MM.1S (cell line): ENCODE measurements at regions not wholly inside any gene's neighbourhood (a gene's known extent, or its start where the extent isn't known, plus 50 kb on each side); places are given as distances from the start of the nearest gene placed in this dataset.

Experiments
- DNase-seq: peaks from one replicate; pipeline ENCODE4 v3.0.0-alpha.2; 2015
- H2AFZ ChIP-seq: fragments of 300-600 bp; sonication (generic); 2 replicates; pipeline ENCODE4 v1.6.0; 2016; ENCODE audit warnings: antibody characterized with exemption, low read length
- H3F3A ChIP-seq: fragments of 300-600 bp; sonication (generic); 2 replicates; pipeline ENCODE4 v1.6.1; 2016; ENCODE audit warnings: mild to moderate bottlenecking, antibody characterized with exemption, low read length, moderate library complexity, mixed read lengths; ENCODE audit not compliant: insufficient read depth
- H3K27ac ChIP-seq: fragments of 300-600 bp; sonication (generic); 2 replicates; pipeline ENCODE4 v1.5.1; 2016; ENCODE audit warnings: mild to moderate bottlenecking, low read length
- H3K27me3 ChIP-seq: fragments of 300-600 bp; sonication (generic); replicated peaks from 2 replicates; pipeline ENCODE4 v1.6.0; 2016; ENCODE audit warnings: low read length; ENCODE audit not compliant: insufficient read depth
- H3K36me3 ChIP-seq: fragments of 300-600 bp; sonication (generic); replicated peaks from 2 replicates; pipeline ENCODE4 v1.6.1; 2016; ENCODE audit warnings: mild to moderate bottlenecking, low read length, mixed read lengths; ENCODE audit not compliant: insufficient read depth
- H3K4me1 ChIP-seq: fragments of 300-600 bp; sonication (generic); 2 replicates; pipeline ENCODE4 v1.6.1; 2016; ENCODE audit warnings: low read length, mixed read lengths
- H3K4me2 ChIP-seq: fragments of 300-600 bp; sonication (generic); 2 replicates; pipeline ENCODE4 v1.6.0; 2016; ENCODE audit warnings: low read depth, low read length
- H3K4me3 ChIP-seq: fragments of 300-600 bp; sonication (generic); 2 replicates; pipeline ENCODE4 v1.5.1; 2016; ENCODE audit warnings: low read length, mixed read lengths
- H3K79me2 ChIP-seq: fragments of 300-600 bp; sonication (generic); 2 replicates; pipeline ENCODE4 v1.6.1; 2016; ENCODE audit warnings: mixed run types, low read length, mixed read lengths
- H3K9ac ChIP-seq: fragments of 300-600 bp; sonication (generic); 2 replicates; pipeline ENCODE4 v1.6.1; 2016; ENCODE audit warnings: low read length, mixed read lengths
- H3K9me2 ChIP-seq: fragments of 300-600 bp; sonication (generic); replicated peaks from 2 replicates; pipeline ENCODE4 v1.6.1; 2016; ENCODE audit warnings: mild to moderate bottlenecking, low read length, mixed read lengths; ENCODE audit not compliant: insufficient read depth
- H3K9me3 ChIP-seq: fragments of 300-600 bp; sonication (generic); replicated peaks from 2 replicates; pipeline ENCODE4 v1.6.1; 2016; ENCODE audit warnings: mild to moderate bottlenecking, low read length, mixed read lengths; ENCODE audit not compliant: insufficient read depth
- H4K20me1 ChIP-seq: fragments of 300-600 bp; sonication (generic); 2 replicates; pipeline ENCODE4 v1.6.1; 2016; ENCODE audit warnings: mild to moderate bottlenecking, low read length, moderate library complexity, mixed read lengths; ENCODE audit not compliant: insufficient read depth
- CTCF ChIP-seq: fragments of 300-600 bp; sonication (generic); IDR thresholded peaks from 2 replicates; pipeline ENCODE4 v1.5.1; 2016; ENCODE audit warnings: antibody characterized with exemption, low read length, mixed read lengths
- EZH2 ChIP-seq: fragments of 300-600 bp; sonication (generic); optimal IDR thresholded peaks from 2 replicates; pipeline ENCODE3; 2017; ENCODE audit warnings: low read depth, mild to moderate bottlenecking, antibody characterized with exemption, low read length, mixed read lengths
- EZH2phosphoT487 ChIP-seq: fragments of 300-600 bp; sonication (generic); IDR thresholded peaks from 2 replicates; pipeline ENCODE4 v1.6.1; 2018; ENCODE audit warnings: antibody characterized with exemption, low read length

- no peak overlapping the region for H3K9ac ChIP-seq
- H3K9me2 ChIP-seq = no peaks in the 10 kb centered on the region
- no peaks in the 10 kb centered on the region for H3F3A ChIP-seq
- no peak overlapping the region for H3K27ac ChIP-seq
- no peaks in the 10 kb centered on the region for H3K79me2 ChIP-seq
- H2AFZ ChIP-seq = no peak overlapping the region
- peaks cover 6% of the 10 kb centered on the region; the same call in 1 of the 2 replicates for H3K4me1 ChIP-seq
- H4K20me1 ChIP-seq = no peaks in the 10 kb centered on the region
- H3K36me3 ChIP-seq = no peaks in the 10 kb centered on the region
- no peaks in the 10 kb centered on the region for H3K9me3 ChIP-seq
- no peak for DNase-seq
- H3K27me3 ChIP-seq = no peaks in the 10 kb centered on the region
- no peak overlapping the region for H3K4me3 ChIP-seq
- no peak overlapping the region for H3K4me2 ChIP-seq
- no peak for TF ChIP-seq EZH2
- TF ChIP-seq CTCF = no peak
- no peak for TF ChIP-seq EZH2phosphoT487
Measured at GRCh38 chr11:95465887-95466286, 234.9 kb upstream of the SESN3 start.

GRCh38 chr11:95461858-95462257, 230.9 kb upstream of the SESN3 start:
- Histone ChIP-seq H3K4me1 (peaks cover 6% of the 10 kb centered on the region; the same call in 1 of the 2 replicates), H3K9me2 (no peaks in the 10 kb centered on the region), H4K20me1 (no peaks in the 10 kb centered on the region), H3K27me3 (no peaks in the 10 kb centered on the region), H3K9ac (no peak overlapping the region), H3K4me2 (no peak overlapping the region), H3K9me3 (no peaks in the 10 kb centered on the region), H3K36me3 (no peaks in the 10 kb centered on the region), H3K79me2 (no peaks in the 10 kb centered on the region), H3K27ac (peak overlapping the region; percentile 6; the same call in 1 of the 2 replicates), H3F3A (no peaks in the 10 kb centered on the region), H2AFZ (no peak overlapping the region), H3K4me3 (no peak overlapping the region)
- DNase-seq = peak; percentile 42
- TF ChIP-seq CTCF (no peak), EZH2phosphoT487 (no peak), EZH2 (no peak)

GRCh38 chr11:95461348-95461747, 230.3 kb upstream of the SESN3 start:
- Histone ChIP-seq H3K9ac (no peak overlapping the region), H3K4me2 (no peak overlapping the region), H3K27me3 (no peaks in the 10 kb centered on the region), H3F3A (no peaks in the 10 kb centered on the region), H3K9me2 (no peaks in the 10 kb centered on the region), H3K4me3 (no peak overlapping the region), H2AFZ (no peak overlapping the region), H3K27ac (peak overlapping the region; percentile 6; the same call in 1 of the 2 replicates), H3K9me3 (no peaks in the 10 kb centered on the region), H3K4me1 (peaks cover 6% of the 10 kb centered on the region; the same call in 1 of the 2 replicates), H3K36me3 (no peaks in the 10 kb centered on the region), H4K20me1 (no peaks in the 10 kb centered on the region), H3K79me2 (no peaks in the 10 kb centered on the region)
- TF ChIP-seq CTCF (no peak), EZH2 (no peak), EZH2phosphoT487 (no peak)
- DNase-seq = no peak
